ENCODE measurements at regions not wholly inside any gene's neighbourhood (a gene's known extent, or its start where the extent isn't known, plus 50 kb on each side); places are given as distances from the start of the nearest gene placed in this dataset.

- Histone ChIP-seq H3K9me3 (replicated peaks; ENCODE audit: control insufficient read depth, insufficient read depth, low read depth, low read length) (no peaks in the 10 kb centered on the region), H2AFZ (ENCODE audit: low read depth, low read length) (no peak overlapping the region), H3K27me3 (ENCODE audit: control insufficient read depth in 2 of 2, insufficient read depth in 2 of 2, low read length in 2 of 2) (peaks cover 3 to 48% of the 10 kb centered on the region in 2 experiments), H3K9me1 (ENCODE audit: control insufficient read depth, insufficient read depth, low read length) (no peaks in the 10 kb centered on the region), H3K4me2 (ENCODE audit: insufficient read depth, low read length) (no peak overlapping the region), H4K20me1 (replicated peaks; ENCODE audit: control insufficient read depth, insufficient read depth, low read length) (no peaks in the 10 kb centered on the region), H3K4me1 (replicated peaks in 1 of 2; ENCODE audit: control insufficient read depth in 2 of 2, insufficient read depth in 2 of 2, low read length in 2 of 2) (no peaks in the 10 kb centered on the region; a peak in 1 of 5 replicates), H3K4me3 (no peak overlapping the region), H3K36me3 (ENCODE audit: control insufficient read depth, insufficient read depth, low read length) (no peaks in the 10 kb centered on the region), H3K9ac (ENCODE audit: insufficient read depth in 1 of 2, low read depth in 2 of 2, low read length in 2 of 2) (no peak overlapping the region), H3K27ac (ENCODE audit: extremely low read depth, low read depth, low read length) (no peak overlapping the region), H3K79me2 (ENCODE audit: control insufficient read depth, insufficient read depth, low read length) (no peaks in the 10 kb centered on the region)
- 0% methylated on average over 4 of the region's 13 CpGs for WGBS (ENCODE audit: insufficient coverage, low coverage, missing lambda C conversion rate)
- DNase-seq (ENCODE audit: extremely low read depth in 1 of 4, low spot score in 3 of 4): no peak
- no peak for TF ChIP-seq ZZZ3 (IDR thresholded peaks at IDR 0.05)
- FAIRE-seq: no peak
- in situ Hi-C loops (cut with MboI) (no loop called here), intact Hi-C loops (cut with micrococcal nuclease) (no loop called here)
- ChIA-PET POLR2A (interaction anchor here (0.7 kb wide), 1 partner anchor 139 kb away, joined by 3 read pairs; no protein-coding TSS in a partner anchor), CTCF (ENCODE audit: low intra/inter-chr PET ratio) (interaction anchor here (0.6 kb wide), 1 partner anchor 44 kb away, joined by 4 read pairs; no protein-coding TSS in a partner anchor)
- BruUV-seq (replicated peaks): no TSS peak
- ATAC-seq: no peak
Observed at GRCh38 chr22:44600207-44600785, 101.7 kb upstream of the PRR5 start.

DNA sequence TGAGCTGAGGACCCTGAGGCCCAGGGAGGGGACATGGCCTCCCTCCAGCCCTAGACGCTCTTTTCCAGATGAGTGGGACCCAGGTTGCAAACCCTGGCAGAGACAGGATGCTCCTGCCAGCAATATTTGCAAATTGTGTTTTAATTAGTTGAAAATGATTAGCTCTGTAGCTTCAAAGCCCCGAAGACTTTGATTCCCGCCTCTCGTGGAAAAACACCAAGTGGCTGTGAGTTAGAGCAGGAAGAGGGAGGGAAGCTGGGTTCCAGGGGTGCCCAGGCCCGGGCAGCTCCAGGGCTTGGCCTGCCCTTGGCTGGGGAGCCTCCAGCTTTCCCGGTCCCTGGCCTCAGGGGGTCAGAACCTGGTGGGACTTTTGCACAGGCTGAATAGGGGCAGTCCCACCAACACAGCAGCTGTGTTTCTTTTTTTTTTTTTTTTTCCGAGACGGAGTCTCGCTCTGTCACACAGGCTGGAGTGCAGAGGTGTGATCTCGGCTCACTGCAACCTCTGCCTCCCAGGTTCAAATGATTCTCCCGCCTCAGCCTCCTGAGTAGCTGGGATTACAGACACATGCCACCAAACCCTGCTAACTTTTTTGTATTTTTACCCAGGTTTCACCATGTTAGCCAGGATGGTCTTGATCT is 101.6 kb upstream of the RTL6 start:
- no peak for TF ChIP-seq BCL6 (CRISPR knock-in tag; IDR thresholded peaks at IDR 0.05)
- no peak for TF ChIP-seq USF2 (CRISPR knock-in tag; IDR thresholded peaks at IDR 0.05)
- TF ChIP-seq, protein P1, sequence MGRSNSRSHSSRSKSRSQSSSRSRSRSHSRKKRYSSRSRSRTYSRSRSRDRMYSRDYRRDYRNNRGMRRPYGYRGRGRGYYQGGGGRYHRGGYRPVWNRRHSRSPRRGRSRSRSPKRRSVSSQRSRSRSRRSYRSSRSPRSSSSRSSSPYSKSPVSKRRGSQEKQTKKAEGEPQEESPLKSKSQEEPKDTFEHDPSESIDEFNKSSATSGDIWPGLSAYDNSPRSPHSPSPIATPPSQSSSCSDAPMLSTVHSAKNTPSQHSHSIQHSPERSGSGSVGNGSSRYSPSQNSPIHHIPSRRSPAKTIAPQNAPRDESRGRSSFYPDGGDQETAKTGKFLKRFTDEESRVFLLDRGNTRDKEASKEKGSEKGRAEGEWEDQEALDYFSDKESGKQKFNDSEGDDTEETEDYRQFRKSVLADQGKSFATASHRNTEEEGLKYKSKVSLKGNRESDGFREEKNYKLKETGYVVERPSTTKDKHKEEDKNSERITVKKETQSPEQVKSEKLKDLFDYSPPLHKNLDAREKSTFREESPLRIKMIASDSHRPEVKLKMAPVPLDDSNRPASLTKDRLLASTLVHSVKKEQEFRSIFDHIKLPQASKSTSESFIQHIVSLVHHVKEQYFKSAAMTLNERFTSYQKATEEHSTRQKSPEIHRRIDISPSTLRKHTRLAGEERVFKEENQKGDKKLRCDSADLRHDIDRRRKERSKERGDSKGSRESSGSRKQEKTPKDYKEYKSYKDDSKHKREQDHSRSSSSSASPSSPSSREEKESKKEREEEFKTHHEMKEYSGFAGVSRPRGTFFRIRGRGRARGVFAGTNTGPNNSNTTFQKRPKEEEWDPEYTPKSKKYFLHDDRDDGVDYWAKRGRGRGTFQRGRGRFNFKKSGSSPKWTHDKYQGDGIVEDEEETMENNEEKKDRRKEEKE (IDR thresholded peaks at IDR 0.05; ENCODE audit: borderline replicate concordance in 1 of 2, control insufficient read depth in 1 of 2, low read depth in 2 of 2, low read length in 1 of 2): no peak
- TF ChIP-seq ZNF79 (CRISPR knock-in tag; IDR thresholded peaks at IDR 0.05; ENCODE audit: low read depth): no peak
- TF ChIP-seq RHOXF2B (CRISPR knock-in tag; conservative IDR thresholded peaks at IDR 0.05): no peak
- H3K9me3 ChIP-seq (replicated peaks; ENCODE audit: control insufficient read depth, insufficient read depth, low read depth, low read length): no peaks in the 10 kb centered on the region
- no peaks in the 10 kb centered on the region for H3K79me2 ChIP-seq (ENCODE audit: control insufficient read depth, insufficient read depth, low read length)
- no peak overlapping the region for H3K4me2 ChIP-seq (ENCODE audit: insufficient read depth, low read length)
- no peak overlapping the region for H3K9ac ChIP-seq (ENCODE audit: insufficient read depth in 1 of 2, low read depth in 2 of 2, low read length in 2 of 2)
- H3K4me3 ChIP-seq: no peak overlapping the region
- no peak overlapping the region for H3K27ac ChIP-seq (ENCODE audit: extremely low read depth, low read depth, low read length)
- intact Hi-C loops (cut with micrococcal nuclease) (no loop called here), in situ Hi-C loops (cut with MboI) (no loop called here)
- FAIRE-seq (no peak), ATAC-seq (no peak), DNase-seq (ENCODE audit: extremely low read depth in 1 of 4, low spot score in 3 of 4) (no peak)
- ChIA-PET POLR2A (interaction anchor here (0.5 to 1.0 kb wide), 2 partner anchors 32 to 614 kb away, joined by 3 to 6 read pairs; no protein-coding TSS in a partner anchor), CTCF (ENCODE audit: low intra/inter-chr PET ratio) (no interaction called here)
- H3K27me3 ChIP-seq (ENCODE audit: control insufficient read depth in 2 of 2, insufficient read depth in 2 of 2, low read length in 2 of 2): peaks cover 3 to 45% of the 10 kb centered on the region in 2 experiments
- no peaks in the 10 kb centered on the region for H4K20me1 ChIP-seq (replicated peaks; ENCODE audit: control insufficient read depth, insufficient read depth, low read length)
- WGBS (ENCODE audit: insufficient coverage, low coverage, missing lambda C conversion rate): 0% methylated on average over 5 of the region's 11 CpGs
- no peaks in the 10 kb centered on the region; a peak in 1 of 5 replicates for H3K4me1 ChIP-seq (replicated peaks in 1 of 2; ENCODE audit: control insufficient read depth in 2 of 2, insufficient read depth in 2 of 2, low read length in 2 of 2)
- no TSS peak for BruUV-seq (replicated peaks)
- H2AFZ ChIP-seq (ENCODE audit: low read depth, low read length): no peak overlapping the region
- no peaks in the 10 kb centered on the region for H3K9me1 ChIP-seq (ENCODE audit: control insufficient read depth, insufficient read depth, low read length)
- H3K36me3 ChIP-seq (ENCODE audit: control insufficient read depth, insufficient read depth, low read length): no peaks in the 10 kb centered on the region

Measured in K562 (cell line).